ENCODE measurements at regions not wholly inside any gene's neighbourhood (a gene's known extent, or its start where the extent isn't known, plus 50 kb on each side); places are given as distances from the start of the nearest gene placed in this dataset.

DNA sequence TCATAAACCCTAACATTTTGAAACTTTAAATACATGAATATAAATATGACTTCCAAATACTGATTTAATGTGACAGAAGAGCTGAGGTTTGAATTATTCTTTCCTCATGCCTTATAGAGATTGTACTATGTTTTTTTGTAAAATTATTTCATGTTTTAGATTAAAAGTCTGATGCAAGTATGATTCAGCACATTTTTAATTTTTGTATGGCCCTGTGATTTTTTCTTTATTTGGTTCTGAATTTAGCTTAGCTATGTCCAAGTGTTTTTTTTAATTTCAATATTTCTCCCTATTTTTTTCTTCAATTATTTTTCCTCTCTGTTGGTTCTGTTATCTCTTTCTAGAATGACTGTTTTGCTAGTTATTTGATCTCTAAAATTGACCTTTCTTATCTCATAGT, 552.1 kb downstream of the XIRP2 start:
- no peak for DNase-seq (ENCODE audit: low spot score)
- Histone ChIP-seq H3K9ac (ENCODE audit: low read depth in 1 of 2, low read length in 2 of 2) (no peak overlapping the region), H3K27me3 (ENCODE audit: control insufficient read depth in 4 of 4, insufficient read depth in 4 of 4, low read length in 3 of 4) (no peaks in the 10 kb centered on the region), H3K4me1 (ENCODE audit: control insufficient read depth in 4 of 4, insufficient read depth in 4 of 4, low read length in 3 of 4) (no peaks in the 10 kb centered on the region), H3K27ac (ENCODE audit: low read depth in 1 of 2, low read length in 2 of 2) (no peak overlapping the region), H3K4me3 (ENCODE audit: low read depth in 1 of 3, low read length in 3 of 3) (no peak overlapping the region), H3K9me3 (ENCODE audit: control insufficient read depth in 4 of 4, low read length in 3 of 4) (no peaks in the 10 kb centered on the region), H3K36me3 (ENCODE audit: control insufficient read depth in 4 of 4, insufficient read depth in 3 of 4, low read depth in 1 of 4, low read length in 3 of 4) (no peaks in the 10 kb centered on the region)
- TF ChIP-seq HNF4A (conservative IDR thresholded peaks at IDR 0.05) = no peak
- TF ChIP-seq YY1 (IDR thresholded peaks at IDR 0.05) = no peak
- TF ChIP-seq JUND (IDR thresholded peaks at IDR 0.05) = no peak
- no peak for TF ChIP-seq NR2F2 (IDR thresholded peaks at IDR 0.05)
- no peak for TF ChIP-seq HNF4G (IDR thresholded peaks at IDR 0.05)
- TF ChIP-seq FOXA2 (IDR thresholded peaks at IDR 0.05) = no peak
- TF ChIP-seq SP1 (IDR thresholded peaks at IDR 0.05) = no peak
- TF ChIP-seq EGR1 (IDR thresholded peaks at IDR 0.05; ENCODE audit: low read depth in 2 of 2) = no peak

GRCh38 chr2:167438206-167438605, 549.9 kb downstream of the XIRP2 start:
- TF ChIP-seq SP1 (IDR thresholded peaks at IDR 0.05) = no peak
- no peak for TF ChIP-seq TAF1 (conservative IDR thresholded peaks at IDR 0.05)
- H3K27me3 ChIP-seq (ENCODE audit: control insufficient read depth in 4 of 4, insufficient read depth in 4 of 4, low read length in 3 of 4) = no peaks in the 10 kb centered on the region
- H3K36me3 ChIP-seq (ENCODE audit: control insufficient read depth in 4 of 4, insufficient read depth in 3 of 4, low read depth in 1 of 4, low read length in 3 of 4) = no peaks in the 10 kb centered on the region
- H3K27ac ChIP-seq (ENCODE audit: low read depth in 1 of 2, low read length in 2 of 2) = no peak overlapping the region
- DNase-seq (ENCODE audit: low spot score) = no peak
- no peaks in the 10 kb centered on the region for H3K9me3 ChIP-seq (ENCODE audit: control insufficient read depth in 4 of 4, low read length in 3 of 4)
- H3K4me1 ChIP-seq (ENCODE audit: control insufficient read depth in 4 of 4, insufficient read depth in 4 of 4, low read length in 3 of 4) = no peaks in the 10 kb centered on the region
- WGBS = 52% methylated on average over 2 of the region's 2 CpGs
- H3K4me3 ChIP-seq (ENCODE audit: low read depth in 1 of 3, low read length in 3 of 3) = no peak overlapping the region
- H3K9ac ChIP-seq (ENCODE audit: low read depth in 1 of 2, low read length in 2 of 2) = no peak overlapping the region

DNA sequence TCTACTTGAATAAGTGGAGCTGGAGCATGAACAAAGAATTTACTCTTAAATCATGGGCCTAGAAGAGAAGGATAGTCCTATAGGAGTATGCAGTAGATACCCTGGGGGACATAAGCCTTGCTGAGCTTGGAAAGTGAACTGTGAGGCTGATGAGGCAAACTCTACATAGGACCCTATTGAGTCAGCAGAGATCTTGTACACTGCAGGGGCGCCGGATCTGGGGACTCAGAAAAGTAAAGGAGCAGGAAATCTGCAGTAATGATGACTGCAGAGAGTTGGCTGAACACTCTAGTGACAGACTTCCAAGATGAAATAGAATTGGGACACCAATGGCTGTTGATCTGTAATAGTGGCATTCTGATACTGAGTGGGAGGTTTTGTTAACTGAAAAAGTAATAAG, 543.7 kb downstream of the XIRP2 start:
- no peaks in the 10 kb centered on the region for H3K9me3 ChIP-seq (ENCODE audit: control insufficient read depth in 4 of 4, low read length in 3 of 4)
- DNase-seq (ENCODE audit: low spot score) = no peak
- TF ChIP-seq JUND (IDR thresholded peaks at IDR 0.05) (no peak), HNF4G (IDR thresholded peaks at IDR 0.05) (no peak), TAF1 (conservative IDR thresholded peaks at IDR 0.05) (no peak), SP1 (IDR thresholded peaks at IDR 0.05) (no peak), FOXA1 (IDR thresholded peaks at IDR 0.05) (no peak), RXRA (IDR thresholded peaks at IDR 0.05) (no peak), REST (IDR thresholded peaks at IDR 0.05) (no peak), NR2F2 (IDR thresholded peaks at IDR 0.05) (no peak), HNF4A (conservative IDR thresholded peaks at IDR 0.05) (no peak), ATF3 (IDR thresholded peaks at IDR 0.05) (no peak), MAX (IDR thresholded peaks at IDR 0.05) (no peak), FOXA2 (IDR thresholded peaks at IDR 0.05) (no peak), GABPA (IDR thresholded peaks at IDR 0.05 in 1 of 2, conservative IDR thresholded peaks at IDR 0.05 in 1 of 2) (no peak), YY1 (IDR thresholded peaks at IDR 0.05) (no peak), ZBTB33 (IDR thresholded peaks at IDR 0.05) (no peak), EGR1 (IDR thresholded peaks at IDR 0.05; ENCODE audit: low read depth in 2 of 2) (no peak), RAD21 (IDR thresholded peaks at IDR 0.05) (no peak)
- TF ChIP-seq, protein P1, sequence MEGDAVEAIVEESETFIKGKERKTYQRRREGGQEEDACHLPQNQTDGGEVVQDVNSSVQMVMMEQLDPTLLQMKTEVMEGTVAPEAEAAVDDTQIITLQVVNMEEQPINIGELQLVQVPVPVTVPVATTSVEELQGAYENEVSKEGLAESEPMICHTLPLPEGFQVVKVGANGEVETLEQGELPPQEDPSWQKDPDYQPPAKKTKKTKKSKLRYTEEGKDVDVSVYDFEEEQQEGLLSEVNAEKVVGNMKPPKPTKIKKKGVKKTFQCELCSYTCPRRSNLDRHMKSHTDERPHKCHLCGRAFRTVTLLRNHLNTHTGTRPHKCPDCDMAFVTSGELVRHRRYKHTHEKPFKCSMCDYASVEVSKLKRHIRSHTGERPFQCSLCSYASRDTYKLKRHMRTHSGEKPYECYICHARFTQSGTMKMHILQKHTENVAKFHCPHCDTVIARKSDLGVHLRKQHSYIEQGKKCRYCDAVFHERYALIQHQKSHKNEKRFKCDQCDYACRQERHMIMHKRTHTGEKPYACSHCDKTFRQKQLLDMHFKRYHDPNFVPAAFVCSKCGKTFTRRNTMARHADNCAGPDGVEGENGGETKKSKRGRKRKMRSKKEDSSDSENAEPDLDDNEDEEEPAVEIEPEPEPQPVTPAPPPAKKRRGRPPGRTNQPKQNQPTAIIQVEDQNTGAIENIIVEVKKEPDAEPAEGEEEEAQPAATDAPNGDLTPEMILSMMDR (IDR thresholded peaks at IDR 0.05; ENCODE audit: low read depth, low read length, missing input control) = no peak
- no peak overlapping the region for H3K9ac ChIP-seq (ENCODE audit: low read depth in 1 of 2, low read length in 2 of 2)
- no peaks in the 10 kb centered on the region for H3K27me3 ChIP-seq (ENCODE audit: control insufficient read depth in 4 of 4, insufficient read depth in 4 of 4, low read length in 3 of 4)
- no peak overlapping the region for H3K27ac ChIP-seq (ENCODE audit: low read depth in 1 of 2, low read length in 2 of 2)
- H3K4me1 ChIP-seq (ENCODE audit: control insufficient read depth in 4 of 4, insufficient read depth in 4 of 4, low read length in 3 of 4) = no peaks in the 10 kb centered on the region
- 86% methylated on average over 2 of the region's 2 CpGs for WGBS
- H3K36me3 ChIP-seq (ENCODE audit: control insufficient read depth in 4 of 4, insufficient read depth in 3 of 4, low read depth in 1 of 4, low read length in 3 of 4) = no peaks in the 10 kb centered on the region
- no peak overlapping the region for H3K4me3 ChIP-seq (ENCODE audit: low read depth in 1 of 3, low read length in 3 of 3)
